Adrenal gland (tissue), 9 donors: ENCODE measurements at regions not wholly inside any gene's neighbourhood (a gene's known extent, or its start where the extent isn't known, plus 50 kb on each side); places are given as distances from the start of the nearest gene placed in this dataset.

Experiments used
- DNase-seq, 7 donors: peaks; one replicate each; pipeline ENCODE4 v3.0.0-alpha.2; 2019 to 2020
- H3K27ac ChIP-seq, 5 donors: fragments of 200-600 bp; sonication (generic) in 4 of 5; 1 replicate in 3 of 5; 2 replicates in 2 of 5; pipeline versions ENCODE4 v1.5.1 to v1.8.0; 2016 to 2020; ENCODE audit warnings: mild to moderate bottlenecking in 1 of 5
- H3K27me3 ChIP-seq: fragments of 200-600 bp; 2 replicates; pipeline ENCODE4 v1.8.0; 2021
- H3K36me3 ChIP-seq, 2 donors: fragments of 200-600 bp; replicated peaks in 1 of 2; 1 replicate in 1 of 2; 2 replicates in 1 of 2; pipeline versions ENCODE4 v1.5.1 to v1.8.0; 2018 to 2022
- H3K4me1 ChIP-seq, 2 donors: fragments of 200-600 bp; replicated peaks in 1 of 2; 1 replicate in 1 of 2; 2 replicates in 1 of 2; pipeline versions ENCODE4 v1.5.1 to v1.8.0; 2018 to 2021
- H3K4me3 ChIP-seq, 4 donors: fragments of 200-600 bp; sonication (generic) in 3 of 4; one replicate each; pipeline ENCODE4 v1.5.1; 2016 to 2018
- H3K9me3 ChIP-seq, 3 donors: fragments of 200-600 bp; sonication (generic) in 1 of 3; replicated peaks in 1 of 3; 1 replicate in 2 of 3; 2 replicates in 1 of 3; pipeline versions ENCODE4 v1.5.1 to v1.8.0; 2016 to 2021
- POLR2A ChIP-seq, 2 donors: fragments of 450-650 bp; IDR thresholded peaks; one replicate each; pipeline ENCODE4 v1.6.1; 2017; ENCODE audit warnings: antibody characterized with exemption in 2 of 2, mild to moderate bottlenecking in 2 of 2, moderate library complexity in 1 of 2
- WGBS, 4 donors: extraction: QIAGEN DNeasy Blood & Tissue Kit in 2 of 4; methylation state at CpG; one replicate each; pipeline versions ENCODE4 v1.1.5 to v1.1.7; 2013 to 2017; 5-methylcytosine and 5-hydroxymethylcytosine counted together
- intact Hi-C, 2 donors: fragments of 100-400 bp; cut with DNase I; formaldehyde crosslinking; loops; one replicate each; pipeline versions ENCODE4 v1.14.1 to v1.15.0; 2022 to 2023
- TF ChIP-seq, protein P1 (sequence below), 6 experiments: fragments of 450-650 bp in 4 of 6; fragments of 200-600 bp in 2 of 6; sonication (generic) in 1 of 6; IDR thresholded peaks; 1 replicate in 5 of 6; 2 replicates in 1 of 6; pipeline versions ENCODE4 v1.5.1 to v1.8.0; 2016 to 2021; ENCODE audit warnings: antibody characterized with exemption in 6 of 6, mild to moderate bottlenecking in 2 of 6, moderate library complexity in 1 of 6
- donor health status: healthy with polysubstance abuse.
- donor health status: Bipolar disorder and iron deficiency.
- donor health status: DM: yes; HTN: yes; CAD: no.
- donor health status: DM: no; HTN: no; CAD: no.
- donor health status: DM: no; HTN: no; CAD: no.

DNA sequence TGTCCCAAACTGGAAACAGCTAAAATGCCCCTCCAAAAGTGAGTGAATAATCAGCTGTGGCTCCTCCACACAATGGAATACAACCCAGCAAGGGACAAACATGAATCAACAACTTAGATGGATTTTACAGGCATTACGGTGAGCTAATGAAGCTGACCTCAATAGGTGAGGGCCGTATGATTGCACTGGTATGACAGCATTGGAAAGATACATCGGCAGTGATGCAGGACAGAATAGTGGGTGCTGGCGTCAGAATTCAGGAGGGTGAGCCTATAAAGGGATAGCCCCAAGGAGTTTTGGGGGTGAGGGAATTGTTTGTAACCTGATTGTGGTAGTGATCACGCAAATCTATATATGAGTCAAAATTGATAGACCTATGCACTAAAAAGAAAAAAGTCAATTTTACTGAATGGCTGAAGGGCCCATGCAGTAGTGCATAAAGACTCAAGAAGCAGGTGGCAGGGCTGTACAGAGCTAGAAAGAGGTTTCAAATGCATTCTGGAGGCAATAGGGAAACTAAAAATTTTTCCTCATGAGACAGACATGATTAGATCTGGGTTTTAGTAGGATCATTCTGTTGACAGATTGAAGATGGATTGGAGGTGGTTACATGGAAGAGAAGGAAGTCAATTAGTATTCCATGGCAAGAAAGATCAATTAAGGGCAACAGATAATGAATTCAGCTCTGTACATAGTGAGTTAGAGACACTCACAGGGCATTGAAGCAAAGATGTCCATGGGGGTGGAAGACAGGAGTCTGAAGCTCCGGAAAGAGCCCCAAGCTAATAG lies 90.8 kb downstream of the IRS2 start:
- Histone ChIP-seq H3K27ac (no peak overlapping the region), H3K9me3 (no peaks in the 10 kb centered on the region), H3K4me3 (no peak overlapping the region), H3K4me1 (peaks cover 7 to 21% of the 10 kb centered on the region in 2 donors), H3K27me3 (no peaks in the 10 kb centered on the region), H3K36me3 (no peaks in the 10 kb centered on the region)
- WGBS, 4 donors = 73 to 94% (median 83%) methylated on average over 6 of the region's 6 CpGs
- DNase-seq = no peak
- no peak for TF ChIP-seq POLR2A (IDR thresholded peaks at IDR 0.05)
- TF ChIP-seq, protein P1, sequence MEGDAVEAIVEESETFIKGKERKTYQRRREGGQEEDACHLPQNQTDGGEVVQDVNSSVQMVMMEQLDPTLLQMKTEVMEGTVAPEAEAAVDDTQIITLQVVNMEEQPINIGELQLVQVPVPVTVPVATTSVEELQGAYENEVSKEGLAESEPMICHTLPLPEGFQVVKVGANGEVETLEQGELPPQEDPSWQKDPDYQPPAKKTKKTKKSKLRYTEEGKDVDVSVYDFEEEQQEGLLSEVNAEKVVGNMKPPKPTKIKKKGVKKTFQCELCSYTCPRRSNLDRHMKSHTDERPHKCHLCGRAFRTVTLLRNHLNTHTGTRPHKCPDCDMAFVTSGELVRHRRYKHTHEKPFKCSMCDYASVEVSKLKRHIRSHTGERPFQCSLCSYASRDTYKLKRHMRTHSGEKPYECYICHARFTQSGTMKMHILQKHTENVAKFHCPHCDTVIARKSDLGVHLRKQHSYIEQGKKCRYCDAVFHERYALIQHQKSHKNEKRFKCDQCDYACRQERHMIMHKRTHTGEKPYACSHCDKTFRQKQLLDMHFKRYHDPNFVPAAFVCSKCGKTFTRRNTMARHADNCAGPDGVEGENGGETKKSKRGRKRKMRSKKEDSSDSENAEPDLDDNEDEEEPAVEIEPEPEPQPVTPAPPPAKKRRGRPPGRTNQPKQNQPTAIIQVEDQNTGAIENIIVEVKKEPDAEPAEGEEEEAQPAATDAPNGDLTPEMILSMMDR (IDR thresholded peaks at IDR 0.05) = no peak
- intact Hi-C loops = no loop called here

DNA sequence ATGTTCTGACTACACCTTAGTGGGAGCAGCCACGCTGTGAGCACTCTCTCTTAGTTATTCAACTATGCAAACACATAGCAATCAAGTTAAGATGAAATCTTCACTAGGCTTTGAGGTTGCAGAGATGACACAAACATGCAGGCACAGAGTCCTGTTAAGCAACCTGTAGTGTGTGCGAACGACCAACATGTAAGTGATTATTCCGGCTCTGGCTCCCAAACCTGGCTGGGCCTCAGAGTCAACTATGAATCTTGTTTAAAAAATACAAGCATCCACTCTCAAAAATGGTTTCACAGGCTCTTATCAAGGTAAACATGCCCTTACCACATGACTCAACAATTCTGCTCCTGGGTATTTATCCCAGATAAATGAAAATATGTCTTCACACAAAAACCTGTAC lies 91.4 kb downstream of the IRS2 start:
- no peak for DNase-seq
- WGBS, 4 donors = 97 to 99% (median 98%) methylated on average over 4 of the region's 4 CpGs

DNA sequence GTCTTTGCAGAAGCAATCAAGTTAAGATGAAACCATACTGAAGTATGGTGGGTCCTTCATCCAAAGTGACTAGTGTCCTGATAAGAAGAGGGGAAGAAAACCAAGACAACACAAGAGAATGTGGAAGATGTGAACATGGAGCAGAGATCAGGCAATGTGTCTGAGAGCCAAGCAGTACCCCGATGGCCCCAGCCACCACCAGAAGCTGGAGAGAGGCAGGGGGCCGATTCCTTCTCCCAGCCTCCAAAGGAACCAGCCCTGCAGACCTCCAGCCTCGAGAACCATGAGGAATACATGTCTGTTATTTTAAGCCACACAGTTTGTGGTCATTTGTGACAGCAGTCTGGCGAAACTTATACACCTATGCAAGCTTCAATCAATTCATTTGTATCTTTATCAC lies 93.2 kb downstream of the IRS2 start:
- Histone ChIP-seq H3K4me1 (peaks cover 0 to 2% of the 10 kb centered on the region in 2 donors), H3K36me3 (no peaks in the 10 kb centered on the region), H3K27me3 (no peaks in the 10 kb centered on the region), H3K4me3 (no peak overlapping the region), H3K9me3 (no peaks in the 10 kb centered on the region), H3K27ac (no peak overlapping the region)
- intact Hi-C loops = no loop called here
- 86 to 91% (median 88%) methylated on average over 4 of the region's 4 CpGs for WGBS, 4 donors
- no peak for TF ChIP-seq POLR2A (IDR thresholded peaks at IDR 0.05)
- no peak for DNase-seq

More for the DNA sequence above, 91.4 kb downstream of the IRS2 start:
- H3K4me1 ChIP-seq = peaks cover 7 to 19% of the 10 kb centered on the region in 2 donors
- intact Hi-C loops = no loop called here
- H3K27ac ChIP-seq = no peak overlapping the region
- no peaks in the 10 kb centered on the region for H3K9me3 ChIP-seq
- TF ChIP-seq, protein P1 (IDR thresholded peaks at IDR 0.05) = no peak
- TF ChIP-seq POLR2A (IDR thresholded peaks at IDR 0.05) = no peak
- no peaks in the 10 kb centered on the region for H3K27me3 ChIP-seq
- H3K36me3 ChIP-seq = no peaks in the 10 kb centered on the region
- H3K4me3 ChIP-seq = no peak overlapping the region

DNA sequence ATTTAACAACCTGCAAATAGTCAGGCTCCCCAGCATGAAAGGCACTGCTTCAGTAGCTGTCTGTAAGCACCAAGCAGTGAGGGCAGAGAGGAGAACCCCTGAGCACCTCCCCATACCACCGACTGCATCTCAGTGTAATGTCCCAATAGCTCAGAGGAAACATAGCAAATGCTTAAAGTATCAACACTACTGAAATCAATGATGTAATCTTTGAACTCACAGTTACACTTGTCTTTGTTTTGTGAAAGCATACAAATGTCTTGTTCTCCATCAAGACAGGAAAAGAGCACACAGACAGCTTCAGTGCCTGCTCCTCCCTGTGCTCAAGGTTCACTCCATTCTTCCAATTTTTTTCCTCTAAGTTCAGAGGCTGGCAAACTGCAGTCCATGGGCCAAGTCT lies 94.7 kb downstream of the IRS2 start:
- no peak overlapping the region for H3K27ac ChIP-seq
- TF ChIP-seq, protein P1 (IDR thresholded peaks at IDR 0.05) = no peak
- no peak for TF ChIP-seq POLR2A (IDR thresholded peaks at IDR 0.05)
- intact Hi-C loops = no loop called here
- WGBS, 4 donors = 61 to 100% (median 76%) methylated on average over 1 of the region's 1 CpG
- no peaks in the 10 kb centered on the region for H3K9me3 ChIP-seq
- DNase-seq = no peak
- H3K36me3 ChIP-seq = no peaks in the 10 kb centered on the region
- no peak overlapping the region for H3K4me3 ChIP-seq
- H3K4me1 ChIP-seq = peaks cover 9 to 10% of the 10 kb centered on the region in 2 donors
- H3K27me3 ChIP-seq = no peaks in the 10 kb centered on the region
